ENCODE measurements at regions not wholly inside any gene's neighbourhood (a gene's known extent, or its start where the extent isn't known, plus 50 kb on each side); places are given as distances from the start of the nearest gene placed in this dataset.

DNA sequence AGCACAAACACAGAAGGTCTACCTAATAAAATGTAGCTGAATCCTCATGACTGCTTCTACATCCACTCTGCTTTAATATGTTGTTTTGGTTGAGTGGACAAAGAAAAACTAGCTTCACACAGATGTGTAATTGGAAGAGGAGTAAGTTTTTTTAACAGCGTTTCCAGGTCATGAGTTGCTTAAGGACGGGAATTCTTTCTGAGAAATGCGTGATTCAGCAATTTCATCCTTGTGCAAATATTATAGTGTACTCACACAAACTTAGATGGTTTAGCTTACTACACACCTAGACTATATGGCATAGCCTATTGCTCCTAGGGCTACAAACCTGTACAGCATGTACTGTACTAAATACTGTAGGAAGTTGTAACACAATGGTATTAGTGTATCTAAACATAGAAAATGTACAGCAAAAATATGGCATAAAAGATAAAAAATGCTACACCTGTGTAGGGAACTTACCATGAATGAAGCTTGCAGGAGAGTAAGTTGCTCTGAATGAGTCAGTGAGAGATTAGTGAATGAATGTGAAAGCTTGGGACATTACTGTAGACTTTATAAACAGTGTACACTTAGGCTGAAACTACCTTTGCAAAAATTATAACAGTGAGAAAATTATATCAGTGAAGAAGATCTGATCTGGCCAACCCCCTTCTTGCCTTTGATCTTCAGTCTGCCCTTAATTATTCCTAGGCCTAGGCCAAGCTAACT, 70.8 kb upstream of the IL15 start:
- intact Hi-C loops (cut with DNase I): no loop called here
- Histone ChIP-seq H3K4me3 (ENCODE audit: low read length in 3 of 3) (no peak overlapping the region), H3K9ac (ENCODE audit: low read length in 3 of 3) (no peak overlapping the region), H3K36me3 (ENCODE audit: control insufficient read depth in 2 of 3, insufficient read depth in 3 of 3, low read length in 3 of 3) (no peaks in the 10 kb centered on the region), H3K27me3 (ENCODE audit: control insufficient read depth, insufficient read depth, low read length) (no peaks in the 10 kb centered on the region), H3K27ac (ENCODE audit: low read depth in 2 of 2, low read length in 2 of 2) (no peak overlapping the region), H3K4me1 (ENCODE audit: control insufficient read depth in 2 of 3, insufficient read depth in 2 of 3, low read depth in 1 of 3, low read length in 3 of 3) (no peaks in the 10 kb centered on the region), H3K9me3 (ENCODE audit: control insufficient read depth in 2 of 3, insufficient read depth in 1 of 3, low read length in 3 of 3) (no peaks in the 10 kb centered on the region)
- peak in 2 of 5 donors; percentile 56 to 60 for DNase-seq
- FAIRE-seq: no peak
- TF ChIP-seq, protein P1, sequence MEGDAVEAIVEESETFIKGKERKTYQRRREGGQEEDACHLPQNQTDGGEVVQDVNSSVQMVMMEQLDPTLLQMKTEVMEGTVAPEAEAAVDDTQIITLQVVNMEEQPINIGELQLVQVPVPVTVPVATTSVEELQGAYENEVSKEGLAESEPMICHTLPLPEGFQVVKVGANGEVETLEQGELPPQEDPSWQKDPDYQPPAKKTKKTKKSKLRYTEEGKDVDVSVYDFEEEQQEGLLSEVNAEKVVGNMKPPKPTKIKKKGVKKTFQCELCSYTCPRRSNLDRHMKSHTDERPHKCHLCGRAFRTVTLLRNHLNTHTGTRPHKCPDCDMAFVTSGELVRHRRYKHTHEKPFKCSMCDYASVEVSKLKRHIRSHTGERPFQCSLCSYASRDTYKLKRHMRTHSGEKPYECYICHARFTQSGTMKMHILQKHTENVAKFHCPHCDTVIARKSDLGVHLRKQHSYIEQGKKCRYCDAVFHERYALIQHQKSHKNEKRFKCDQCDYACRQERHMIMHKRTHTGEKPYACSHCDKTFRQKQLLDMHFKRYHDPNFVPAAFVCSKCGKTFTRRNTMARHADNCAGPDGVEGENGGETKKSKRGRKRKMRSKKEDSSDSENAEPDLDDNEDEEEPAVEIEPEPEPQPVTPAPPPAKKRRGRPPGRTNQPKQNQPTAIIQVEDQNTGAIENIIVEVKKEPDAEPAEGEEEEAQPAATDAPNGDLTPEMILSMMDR (IDR thresholded peaks at IDR 0.05; ENCODE audit: borderline replicate concordance, extremely low read depth, insufficient read depth): no peak

DNA sequence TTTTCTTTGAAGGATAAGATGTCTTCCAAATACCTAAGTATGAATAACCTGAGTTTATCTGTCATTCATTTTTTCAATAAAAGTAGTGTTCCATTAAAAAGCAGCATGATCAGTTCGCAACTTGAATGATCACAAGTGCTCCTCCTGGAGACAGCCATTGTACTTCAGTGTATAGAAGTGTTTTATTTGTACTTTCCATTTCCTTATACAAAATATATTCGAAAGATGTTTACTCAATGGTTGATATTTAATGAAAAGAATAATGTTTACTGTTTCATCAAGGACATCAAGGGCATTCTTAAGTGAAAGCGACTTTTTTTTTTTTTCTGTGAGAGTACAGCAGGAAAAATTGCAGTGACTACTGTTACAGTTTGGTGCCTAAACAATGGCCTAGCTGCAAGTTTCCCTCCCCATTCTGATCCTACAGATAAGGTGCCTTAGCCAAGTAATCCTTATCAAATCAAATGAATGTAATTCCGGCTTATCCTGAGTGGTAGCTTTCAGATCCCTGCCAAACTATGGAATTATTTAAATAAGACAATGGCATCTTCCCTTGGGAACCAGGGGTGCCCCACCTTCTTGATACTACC, 69.0 kb upstream of the IL15 start:
- no peak for FAIRE-seq

DNA sequence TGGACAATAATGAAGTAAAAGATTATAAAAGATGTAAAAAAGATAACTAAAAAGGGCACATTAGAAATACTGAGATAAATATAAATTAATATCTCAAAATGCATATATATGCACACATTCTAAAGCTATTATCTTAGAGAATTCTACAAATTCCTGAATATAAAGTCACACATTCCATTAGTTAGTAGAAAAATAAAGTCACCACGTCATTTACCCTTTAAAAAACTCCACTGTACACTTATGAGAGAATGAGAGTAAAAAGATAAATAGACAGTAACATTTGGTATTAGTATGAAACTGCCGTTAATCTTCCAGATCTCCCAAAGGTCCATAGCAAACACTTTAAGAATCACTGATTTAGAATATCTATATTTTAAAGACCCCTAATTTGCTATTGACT, 67.2 kb upstream of the IL15 start:
- intact Hi-C loops (cut with DNase I): no loop called here
- H3K4me1 ChIP-seq (ENCODE audit: control insufficient read depth in 2 of 3, insufficient read depth in 2 of 3, low read depth in 1 of 3, low read length in 3 of 3): no peaks in the 10 kb centered on the region
- no peak for FAIRE-seq

More for the DNA sequence above, 69.0 kb upstream of the IL15 start:
- H3K36me3 ChIP-seq (ENCODE audit: control insufficient read depth in 2 of 3, insufficient read depth in 3 of 3, low read length in 3 of 3): no peaks in the 10 kb centered on the region
- no peak overlapping the region for H3K9ac ChIP-seq (ENCODE audit: low read length in 3 of 3)
- no peak overlapping the region for H3K27ac ChIP-seq (ENCODE audit: low read depth in 2 of 2, low read length in 2 of 2)
- intact Hi-C loops (cut with DNase I): no loop called here
- TF ChIP-seq, protein P1 (IDR thresholded peaks at IDR 0.05; ENCODE audit: borderline replicate concordance, extremely low read depth, insufficient read depth): no peak
- no peaks in the 10 kb centered on the region for H3K9me3 ChIP-seq (ENCODE audit: control insufficient read depth in 2 of 3, insufficient read depth in 1 of 3, low read length in 3 of 3)
- no peaks in the 10 kb centered on the region for H3K4me1 ChIP-seq (ENCODE audit: control insufficient read depth in 2 of 3, insufficient read depth in 2 of 3, low read depth in 1 of 3, low read length in 3 of 3)
- no peaks in the 10 kb centered on the region for H3K27me3 ChIP-seq (ENCODE audit: control insufficient read depth, insufficient read depth, low read length)
- no peak overlapping the region for H3K4me3 ChIP-seq (ENCODE audit: low read length in 3 of 3)
- no peak for DNase-seq

More for the DNA sequence above, 67.2 kb upstream of the IL15 start:
- no peaks in the 10 kb centered on the region for H3K36me3 ChIP-seq (ENCODE audit: control insufficient read depth in 2 of 3, insufficient read depth in 3 of 3, low read length in 3 of 3)
- DNase-seq: no peak
- H3K4me3 ChIP-seq (ENCODE audit: low read length in 3 of 3): no peak overlapping the region
- H3K9ac ChIP-seq (ENCODE audit: low read length in 3 of 3): no peak overlapping the region
- TF ChIP-seq, protein P1 (IDR thresholded peaks at IDR 0.05; ENCODE audit: borderline replicate concordance, extremely low read depth, insufficient read depth): no peak
- no peaks in the 10 kb centered on the region for H3K27me3 ChIP-seq (ENCODE audit: control insufficient read depth, insufficient read depth, low read length)
- H3K27ac ChIP-seq (ENCODE audit: low read depth in 2 of 2, low read length in 2 of 2): no peak overlapping the region
- H3K9me3 ChIP-seq (ENCODE audit: control insufficient read depth in 2 of 3, insufficient read depth in 1 of 3, low read length in 3 of 3): no peaks in the 10 kb centered on the region
